Gastrocnemius medialis (tissue), 4 donors: ENCODE measurements at regions not wholly inside any gene's neighbourhood (a gene's known extent, or its start where the extent isn't known, plus 50 kb on each side); places are given as distances from the start of the nearest gene placed in this dataset.

Experiments
- ATAC-seq, 2 donors: fragments of 150-250 bp; one replicate each; pipeline ENCODE4 v1.9.1; 2016
- DNase-seq, 2 donors: peaks; one replicate each; pipeline ENCODE4 v3.0.0-alpha.2; 2019
- H3K27ac ChIP-seq, 4 donors: fragments of 200-600 bp; sonication (generic); 1 replicate in 1 of 4; 2 replicates in 3 of 4; pipeline ENCODE4 v1.5.1; 2016 to 2018; ENCODE audit warnings: mild to moderate bottlenecking in 2 of 4, moderate library complexity in 1 of 4
- H3K27me3 ChIP-seq, 3 donors: fragments of 200-600 bp; sonication (generic) in 2 of 3; 1 replicate in 1 of 3; 2 replicates in 2 of 3; pipeline versions ENCODE4 v1.5.1 to v1.6.0; 2016 to 2019; ENCODE audit warnings: mild to moderate bottlenecking in 1 of 3, moderate library complexity in 1 of 3
- H3K36me3 ChIP-seq, 2 donors: fragments of 200-600 bp; sonication (generic) in 1 of 2; one replicate each; pipeline ENCODE4 v1.5.1; 2017 to 2018
- H3K4me1 ChIP-seq, 2 donors: fragments of 200-600 bp; sonication (generic) in 1 of 2; one replicate each; pipeline ENCODE4 v1.5.1; 2016 to 2017; ENCODE audit warnings: mild to moderate bottlenecking in 2 of 2
- H3K4me3 ChIP-seq, 4 donors: fragments of 200-600 bp; sonication (generic) in 3 of 4; 1 replicate in 1 of 4; 2 replicates in 3 of 4; pipeline ENCODE4 v1.5.1; 2016 to 2019; ENCODE audit warnings: mild to moderate bottlenecking in 2 of 4
- H3K9me3 ChIP-seq, 3 donors: fragments of 200-600 bp; sonication (generic) in 2 of 3; 1 replicate in 1 of 3; 2 replicates in 2 of 3; pipeline ENCODE4 v1.5.1; 2016 to 2019
- CTCF ChIP-seq, 5 experiments: fragments of 450-650 bp in 3 of 5; fragments of 200-600 bp in 2 of 5; sonication (generic) in 2 of 5; IDR thresholded peaks in 4 of 5; conservative IDR thresholded peaks in 1 of 5; 1 replicate in 4 of 5; 2 replicates in 1 of 5; pipeline ENCODE4 v1.5.1; 2016 to 2019; ENCODE audit warnings: antibody characterized with exemption in 5 of 5, mild to moderate bottlenecking in 3 of 5, moderate library complexity in 3 of 5
- POLR2A ChIP-seq, 2 donors: fragments of 450-650 bp; IDR thresholded peaks; one replicate each; pipeline ENCODE4 v1.6.1; 2017; ENCODE audit warnings: antibody characterized with exemption in 2 of 2, mild to moderate bottlenecking in 2 of 2, moderate library complexity in 2 of 2
- in situ Hi-C, 4 donors: fragments of 200-750 bp; cut with MboI; loops; one replicate each; pipeline versions ENCODE4 v1.15.0 to v1.8.0; 2017; ENCODE audit warnings: low sequenced_read_pairs in 4 of 4
- intact Hi-C: fragments of 100-400 bp; cut with DNase I; formaldehyde crosslinking; loops from one replicate; pipeline ENCODE4 v1.15.1; 2023; ENCODE audit warnings: low total_unique reads

DNA sequence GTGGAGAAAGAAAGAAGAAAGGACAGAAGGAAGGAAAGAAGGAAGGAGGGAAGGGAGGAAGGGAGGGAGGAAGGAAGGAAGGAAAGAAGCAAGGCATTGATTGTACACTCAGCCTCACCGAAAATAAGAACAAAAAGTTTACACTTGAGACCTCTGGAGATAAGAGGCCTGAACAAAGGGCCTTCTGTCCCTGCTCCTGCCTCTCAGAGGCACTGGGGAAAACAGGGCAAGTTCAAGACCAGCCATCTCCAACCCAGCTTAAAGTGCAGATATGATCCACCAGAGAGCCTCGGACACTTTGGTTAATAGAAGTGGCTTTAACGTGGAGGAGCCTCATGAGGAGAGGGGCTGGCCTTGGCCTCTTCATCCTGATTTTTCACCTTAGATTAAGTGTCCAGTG lies 582.9 kb upstream of the PPP2R3A start:
- Histone ChIP-seq H3K36me3 (no peaks in the 10 kb centered on the region), H3K4me1 (no peaks in the 10 kb centered on the region), H3K27ac (no peak overlapping the region), H3K9me3 (no peaks in the 10 kb centered on the region), H3K4me3 (no peak overlapping the region), H3K27me3 (no peaks in the 10 kb centered on the region)
- DNase-seq, result no peak
- ATAC-seq, result no peak
- TF ChIP-seq CTCF (IDR thresholded peaks at IDR 0.05 in 4 of 5, conservative IDR thresholded peaks at IDR 0.05 in 1 of 5) (no peak), POLR2A (IDR thresholded peaks at IDR 0.05) (no peak)
- intact Hi-C loops, result no loop called here
- in situ Hi-C loops, result no loop called here

- ATAC-seq (no peak), DNase-seq (no peak)
- in situ Hi-C loops (no loop called here), intact Hi-C loops (no loop called here)
- H3K27ac ChIP-seq, result no peak overlapping the region
- no peaks in the 10 kb centered on the region for H3K36me3 ChIP-seq
- no peak overlapping the region for H3K4me3 ChIP-seq
- TF ChIP-seq POLR2A (IDR thresholded peaks at IDR 0.05) (no peak), CTCF (IDR thresholded peaks at IDR 0.05 in 4 of 5, conservative IDR thresholded peaks at IDR 0.05 in 1 of 5) (no peak)
- H3K4me1 ChIP-seq, result no peaks in the 10 kb centered on the region
- H3K27me3 ChIP-seq, result no peaks in the 10 kb centered on the region
- no peaks in the 10 kb centered on the region for H3K9me3 ChIP-seq
Measured at GRCh38 chr3:135383301-135383700, 582.2 kb upstream of the PPP2R3A start.

- Histone ChIP-seq H3K4me3 (no peak overlapping the region), H3K27ac (no peak overlapping the region), H3K9me3 (peaks cover 0 to 18% (median 0%) of the 10 kb centered on the region in 3 donors), H3K36me3 (no peaks in the 10 kb centered on the region), H3K4me1 (peaks cover 6 to 17% of the 10 kb centered on the region in 2 donors), H3K27me3 (no peaks in the 10 kb centered on the region)
- in situ Hi-C loops, result no loop called here
- no peak for TF ChIP-seq CTCF (IDR thresholded peaks at IDR 0.05 in 4 of 5, conservative IDR thresholded peaks at IDR 0.05 in 1 of 5)
- no peak for TF ChIP-seq POLR2A (IDR thresholded peaks at IDR 0.05)
- ATAC-seq (no peak), DNase-seq (no peak)
- intact Hi-C loops, result loop anchor here (2.0 to 10.0 kb wide), 2 partner anchors 57 to 161 kb away; no protein-coding TSS in a partner anchor
Measured at GRCh38 chr3:135392151-135392550, 573.4 kb upstream of the PPP2R3A start.

DNA sequence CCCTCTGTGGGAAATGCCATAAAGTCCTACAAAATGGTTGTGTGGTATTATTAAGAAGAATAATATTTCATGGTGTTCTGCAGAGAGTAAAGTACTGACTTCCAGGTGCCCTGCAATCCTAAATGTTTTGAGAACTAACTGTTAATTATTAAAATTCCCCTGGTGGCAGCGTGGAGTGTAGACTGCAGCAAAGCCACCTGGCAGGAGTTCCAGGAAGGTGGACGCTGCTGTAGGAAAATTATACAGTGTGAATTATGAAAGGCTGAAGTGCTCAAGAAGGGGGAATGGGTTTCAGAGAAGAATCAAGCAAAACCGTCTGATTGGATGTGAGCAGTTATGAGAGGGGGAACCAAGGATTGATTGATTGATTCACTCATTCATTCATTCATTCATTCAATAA lies 572.4 kb upstream of the PPP2R3A start:
- Histone ChIP-seq H3K9me3 (peaks cover 0 to 18% (median 0%) of the 10 kb centered on the region in 3 donors), H3K36me3 (no peaks in the 10 kb centered on the region), H3K4me3 (no peak overlapping the region), H3K4me1 (peaks cover 6 to 17% of the 10 kb centered on the region in 2 donors), H3K27ac (peak overlapping the region in 2 of 4 donors; percentile 72 to 75), H3K27me3 (no peaks in the 10 kb centered on the region)
- TF ChIP-seq CTCF (IDR thresholded peaks at IDR 0.05 in 4 of 5, conservative IDR thresholded peaks at IDR 0.05 in 1 of 5) (no peak), POLR2A (IDR thresholded peaks at IDR 0.05) (no peak)
- no peak for DNase-seq
- peak in 1 of 2 donors; percentile 60 for ATAC-seq
- intact Hi-C loops, result loop anchor here (2.0 to 10.0 kb wide), 2 partner anchors 58 to 162 kb away; no protein-coding TSS in a partner anchor
- in situ Hi-C loops, result no loop called here
